HS-27A (cell line): ENCODE measurements at regions not wholly inside any gene's neighbourhood (a gene's known extent, or its start where the extent isn't known, plus 50 kb on each side); places are given as distances from the start of the nearest gene placed in this dataset.

Experiments
- DNase-seq: peaks from one replicate; pipeline ENCODE4 v3.0.0-alpha.2; 2012; ENCODE audit warnings: low read depth, missing footprints

GRCh38 chr2:19809206-19809605, 92.6 kb downstream of the TTC32 start:
- DNase-seq, result no peak

DNA sequence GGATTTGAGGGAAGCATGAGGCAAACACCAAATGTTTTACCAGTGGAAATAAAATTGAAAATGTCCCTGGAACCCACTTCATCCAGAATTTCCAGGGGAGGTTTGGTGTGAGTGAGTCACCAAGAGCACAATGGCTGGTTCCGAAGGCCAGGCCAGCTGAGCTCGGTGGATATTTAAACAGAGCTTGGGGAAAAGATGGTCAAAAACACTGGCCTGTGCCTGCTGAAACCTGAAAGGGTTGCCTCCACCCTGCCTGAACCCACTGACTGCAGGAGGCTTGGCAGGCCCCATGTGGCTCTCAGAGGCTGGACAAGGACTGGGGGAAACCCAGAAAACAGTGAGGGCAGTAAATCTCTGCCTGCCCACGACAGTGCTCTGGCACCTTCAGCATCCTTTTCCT, 93.9 kb downstream of the TTC32 start:
- DNase-seq, result no peak

GRCh38 chr2:19807346-19807745, 94.4 kb downstream of the TTC32 start:
- DNase-seq, result no peak

GRCh38 chr2:19806591-19806990, 95.2 kb downstream of the TTC32 start:
- DNase-seq, result no peak

GRCh38 chr2:19806131-19806530, 95.7 kb downstream of the TTC32 start:
- DNase-seq, result no peak

DNA sequence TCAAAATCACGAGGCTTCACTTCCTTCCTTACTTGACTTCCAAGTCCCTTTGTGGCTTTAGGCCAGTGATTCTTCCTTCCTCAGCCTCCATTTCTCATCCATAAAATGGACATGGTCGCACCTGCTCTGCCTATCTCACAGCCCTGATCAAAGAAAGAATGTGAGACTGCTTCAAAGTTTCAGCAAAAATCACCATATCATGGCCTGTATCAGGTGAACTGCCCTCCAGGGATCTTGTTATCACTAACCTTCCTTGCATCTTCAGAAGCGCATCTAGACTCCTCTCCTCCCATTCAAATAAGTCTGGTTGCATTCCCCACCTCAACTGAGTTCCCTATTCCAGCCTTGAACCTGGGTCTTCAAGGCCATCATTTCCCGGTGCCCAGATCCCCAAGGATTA, 96.5 kb downstream of the TTC32 start:
- no peak for DNase-seq

DNA sequence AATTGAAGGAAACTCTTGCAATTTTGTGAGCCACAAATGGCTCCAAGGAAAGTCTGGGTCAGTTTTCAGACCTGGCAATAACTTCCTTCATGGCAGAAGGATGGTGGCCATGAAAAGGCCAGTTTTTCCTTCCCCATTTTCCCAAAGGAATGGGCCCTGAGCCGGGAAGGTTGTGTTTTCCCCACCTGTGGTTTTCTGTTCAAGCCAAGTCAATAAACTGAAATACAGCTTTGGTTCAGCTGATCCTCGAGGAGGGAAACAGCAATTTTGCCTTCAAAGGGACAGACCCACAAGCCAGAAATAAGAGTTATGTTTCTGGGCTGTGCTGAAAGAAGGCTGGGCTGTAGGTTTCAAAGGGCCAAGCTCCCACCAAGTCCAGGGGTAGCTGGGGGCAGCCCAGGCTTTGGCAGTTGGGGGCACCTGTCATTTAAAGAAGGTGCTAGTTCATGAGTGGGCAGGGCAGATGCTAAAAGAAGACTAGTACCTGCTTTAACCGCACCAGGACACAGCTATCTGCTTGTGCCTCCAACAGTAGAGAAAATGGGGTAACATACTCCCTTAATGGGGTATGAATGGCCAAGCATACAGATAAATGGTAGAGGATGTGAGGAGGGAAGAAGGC, 97.0 kb downstream of the TTC32 start:
- no peak for DNase-seq

DNA sequence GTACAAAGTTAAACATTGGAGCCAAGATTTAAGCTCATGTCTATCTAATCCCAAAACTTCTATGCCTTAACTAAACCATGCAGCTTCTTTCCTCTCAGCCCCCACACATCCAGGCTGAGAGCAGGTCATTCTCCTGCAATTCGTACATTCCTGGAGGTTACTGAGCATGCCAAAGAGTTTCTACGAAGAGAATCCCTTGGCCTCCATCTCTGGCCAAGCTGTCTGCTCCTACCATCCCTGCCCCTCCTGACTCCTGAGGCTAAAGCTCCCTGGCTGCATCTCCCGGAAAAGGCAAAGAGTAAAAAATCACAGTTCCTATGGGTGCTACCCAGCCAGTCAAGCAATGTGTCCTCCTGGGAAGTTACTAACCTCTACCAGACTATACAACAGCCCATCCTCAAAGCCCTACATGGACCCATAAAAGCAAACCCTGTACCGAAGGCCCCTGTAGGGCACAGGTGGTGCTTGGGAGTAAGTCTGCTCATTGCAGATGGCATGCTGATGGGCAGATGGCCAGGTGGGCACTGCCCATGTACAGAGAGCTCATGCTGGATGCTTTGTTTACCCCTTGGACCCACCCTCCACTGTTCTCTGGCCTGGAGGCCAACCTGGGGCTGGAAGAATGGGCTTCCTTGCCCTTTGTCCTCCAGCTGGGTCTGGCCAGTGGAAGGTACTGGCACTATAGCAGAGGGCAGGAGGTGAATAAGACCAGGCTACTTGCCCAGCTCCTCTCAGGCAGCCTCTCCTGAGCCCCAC, 99.5 kb downstream of the TTC32 start:
- no peak for DNase-seq

- DNase-seq, result peak; percentile 94
Measured at GRCh38 chr2:19801367-19802080, 100.3 kb downstream of the TTC32 start.

DNA sequence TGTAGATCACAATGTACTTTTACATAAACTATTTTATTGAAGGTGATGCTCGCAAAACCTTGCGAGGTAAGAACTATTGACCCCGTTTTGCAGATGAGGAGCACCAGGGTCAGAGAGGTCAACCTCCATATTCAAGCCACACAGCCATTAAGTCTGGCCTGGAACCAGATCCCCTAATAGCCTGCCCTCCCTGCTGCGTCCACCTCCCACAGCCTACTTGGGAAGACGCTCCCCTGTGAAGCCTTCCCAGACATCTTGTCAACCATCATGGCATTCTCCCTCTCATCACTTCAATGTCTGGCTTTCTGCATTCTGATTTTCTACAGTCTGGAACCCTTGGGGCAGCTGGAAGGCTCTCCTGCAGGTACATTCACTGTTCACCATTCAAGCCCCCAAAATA, 101.0 kb downstream of the TTC32 start:
- DNase-seq, result no peak

- no peak for DNase-seq
Measured at GRCh38 chr2:19799881-19800780, 101.7 kb downstream of the TTC32 start.

- no peak for DNase-seq
Measured at GRCh38 chr2:19797871-19798270, 103.9 kb downstream of the TTC32 start.

DNA sequence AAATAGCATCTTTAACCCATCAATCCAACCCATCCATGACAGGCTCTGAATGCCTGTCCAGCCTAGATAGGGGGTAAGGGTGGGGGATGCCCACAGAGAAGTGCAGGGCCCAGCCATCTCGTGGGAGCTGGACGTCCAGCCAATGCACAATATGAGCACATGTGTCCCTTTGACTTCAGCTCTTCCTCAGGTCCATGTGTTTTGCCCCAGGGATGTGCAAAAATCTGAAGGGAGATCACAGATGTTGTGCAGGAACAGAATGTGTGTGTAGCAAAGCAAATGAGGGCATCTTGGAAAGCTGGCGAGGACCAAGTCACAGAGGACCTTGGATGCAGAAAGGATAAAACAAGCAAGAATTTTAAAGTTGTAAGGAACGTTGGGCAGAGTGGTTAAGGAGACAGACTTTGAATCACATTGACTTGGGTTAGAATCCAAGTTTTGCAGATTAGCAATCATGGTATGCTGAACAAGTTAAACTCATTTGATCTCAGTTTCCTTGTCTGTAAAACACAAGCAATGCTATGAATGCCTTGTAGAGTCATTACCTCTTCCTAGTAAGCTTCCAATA, 104.5 kb downstream of the TTC32 start:
- no peak for DNase-seq

DNA sequence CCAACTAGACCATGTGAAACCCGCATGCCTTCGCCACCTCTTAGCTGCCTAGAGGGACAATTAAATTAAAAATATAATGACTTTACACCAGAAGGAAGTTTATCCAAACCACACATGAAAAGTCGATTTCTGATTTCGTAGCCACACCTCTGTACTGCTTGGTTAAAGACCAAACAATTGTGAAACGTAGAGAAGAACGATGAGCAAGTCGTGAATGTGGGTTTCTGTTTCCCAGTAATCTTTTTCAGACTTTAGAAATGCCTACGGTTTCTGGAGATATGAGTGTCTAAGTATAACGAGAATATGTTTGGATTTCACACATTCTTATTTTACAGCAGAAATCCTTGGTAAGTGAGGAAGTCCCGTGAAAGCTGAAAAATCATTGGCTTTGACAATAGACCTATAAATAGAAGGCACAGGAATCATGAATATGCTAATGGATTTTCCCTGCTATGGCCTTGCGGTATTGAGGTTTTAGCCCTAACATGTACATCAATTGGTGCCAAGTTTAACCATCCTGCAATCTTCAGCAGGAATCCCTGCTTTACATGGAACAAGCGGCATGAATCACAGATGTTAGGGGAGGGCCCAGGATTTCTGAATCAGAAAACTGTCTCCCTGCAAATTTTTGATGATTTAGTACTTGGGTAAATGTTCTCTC, 105.6 kb downstream of the TTC32 start:
- DNase-seq, result peak; percentile 58

DNA sequence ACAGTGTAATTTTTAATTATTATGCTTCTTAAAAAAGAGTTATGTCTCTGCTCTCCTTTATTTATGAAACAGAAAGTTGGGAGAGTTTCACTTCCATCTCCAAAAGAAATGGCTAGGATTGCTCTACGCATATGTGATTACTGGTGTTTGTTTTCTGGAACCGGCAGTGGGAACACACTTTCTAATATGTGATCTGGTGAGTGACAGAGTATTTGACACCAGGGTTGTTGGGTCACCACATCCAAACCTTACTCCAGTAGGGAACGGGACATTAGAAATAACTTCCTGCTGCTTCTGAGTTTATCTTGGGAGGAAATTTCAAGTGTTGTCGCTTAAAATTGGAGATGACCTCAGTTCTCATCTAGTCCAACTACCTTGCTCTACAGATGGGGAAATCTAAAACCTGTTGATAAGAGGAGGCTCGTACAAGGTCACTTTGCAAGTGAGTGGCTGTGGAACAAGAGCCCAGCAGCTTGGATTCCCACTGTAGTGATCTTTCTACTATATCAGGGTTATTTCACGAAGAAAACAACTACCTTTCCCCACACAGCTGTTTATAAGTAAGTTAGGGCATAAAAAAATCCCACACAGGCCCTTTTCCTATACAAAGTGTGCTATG, 108.5 kb downstream of the TTC32 start:
- no peak for DNase-seq

DNA sequence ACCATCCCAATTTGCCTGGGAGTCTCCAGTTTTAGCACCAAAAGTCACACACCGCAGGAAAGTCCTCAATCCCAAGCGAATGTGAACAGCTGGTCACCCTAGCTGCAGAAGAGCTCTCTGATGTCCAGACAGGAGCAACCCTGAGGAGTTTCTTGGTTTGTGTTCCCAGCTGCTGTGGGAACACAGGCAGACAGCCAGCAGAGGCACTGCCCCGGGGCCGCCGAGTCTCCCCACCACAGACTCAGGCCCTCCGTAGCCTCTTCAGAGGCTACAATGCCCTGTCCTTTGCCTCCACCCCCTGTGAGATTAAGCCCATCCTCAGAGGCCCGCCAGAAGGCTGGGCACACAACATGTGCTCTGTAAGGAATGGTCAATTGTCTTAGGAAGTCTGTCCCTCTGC, 111.5 kb downstream of the TTC32 start:
- DNase-seq, result no peak

DNA sequence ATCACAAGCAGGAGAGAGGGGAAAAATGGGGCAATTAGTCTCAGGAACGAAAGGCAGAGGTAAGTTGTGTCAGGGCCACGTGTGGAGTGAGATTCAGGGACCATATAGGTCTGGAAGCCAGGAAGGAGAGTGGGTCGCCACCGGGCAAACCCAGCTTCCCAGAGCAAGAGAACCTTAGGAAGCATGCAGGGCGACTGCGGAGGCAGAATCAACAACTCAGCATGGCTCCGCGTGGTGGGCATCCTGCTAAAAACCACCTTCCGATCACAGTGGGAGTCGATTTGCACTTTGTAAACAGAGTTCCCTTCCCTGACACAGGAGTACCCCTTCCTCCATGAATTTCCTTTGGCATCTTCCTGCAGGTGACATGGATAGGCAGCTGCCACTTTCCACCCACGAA, 114.6 kb downstream of the TTC32 start:
- DNase-seq, result no peak

GRCh38 chr2:19786408-19787058, 115.2 kb downstream of the TTC32 start:
- no peak for DNase-seq

- no peak for DNase-seq
Measured at GRCh38 chr2:19785867-19786266, 115.9 kb downstream of the TTC32 start.

- DNase-seq, result no peak
Measured at GRCh38 chr2:19785447-19785846, 116.3 kb downstream of the TTC32 start.
